Spleen (tissue), 11 donors: ENCODE measurements at regions not wholly inside any gene's neighbourhood (a gene's known extent, or its start where the extent isn't known, plus 50 kb on each side); places are given as distances from the start of the nearest gene placed in this dataset.

Experiments
- DNase-seq: peaks from one replicate; pipeline ENCODE4 v3.0.0-alpha.2; 2020
- H3K27ac ChIP-seq, 8 donors: fragments of 200-600 bp; sonication (generic) in 7 of 8; 1 replicate in 4 of 8; 2 replicates in 4 of 8; pipeline versions ENCODE4 v1.5.0 to v1.8.0; 2016 to 2021; ENCODE audit warnings: inconsistent platforms in 4 of 8, mild to moderate bottlenecking in 4 of 8, moderate library complexity in 1 of 8
- H3K27me3 ChIP-seq, 7 donors: fragments of 200-600 bp; sonication (generic) in 6 of 7; replicated peaks in 1 of 7; 1 replicate in 4 of 7; 2 replicates in 3 of 7; pipeline versions ENCODE4 v1.5.0 to v1.8.0; 2016 to 2021; ENCODE audit warnings: inconsistent platforms in 3 of 7, mild to moderate bottlenecking in 1 of 7
- H3K36me3 ChIP-seq, 6 donors: fragments of 200-600 bp; sonication (generic) in 5 of 6; 1 replicate in 4 of 6; 2 replicates in 2 of 6; pipeline versions ENCODE4 v1.5.0 to v1.8.0; 2016 to 2021; ENCODE audit warnings: inconsistent platforms in 2 of 6
- H3K4me1 ChIP-seq, 6 donors: fragments of 200-600 bp; sonication (generic) in 5 of 6; 1 replicate in 3 of 6; 2 replicates in 3 of 6; pipeline versions ENCODE4 v1.5.0 to v1.8.0; 2016 to 2021; ENCODE audit warnings: inconsistent platforms in 3 of 6
- H3K4me3 ChIP-seq, 8 donors: fragments of 200-600 bp; sonication (generic) in 7 of 8; 1 replicate in 4 of 8; 2 replicates in 4 of 8; pipeline versions ENCODE4 v1.5.0 to v1.8.0; 2016 to 2021; ENCODE audit warnings: inconsistent platforms in 4 of 8, mild to moderate bottlenecking in 4 of 8, moderate library complexity in 2 of 8
- H3K9me3 ChIP-seq, 8 donors: fragments of 200-600 bp; sonication (generic) in 7 of 8; 1 replicate in 4 of 8; 2 replicates in 4 of 8; pipeline versions ENCODE4 v1.5.0 to v1.8.0; 2016 to 2021; ENCODE audit warnings: inconsistent platforms in 4 of 8
- CTCF ChIP-seq, 11 experiments: fragments of 200-600 bp in 7 of 11; fragments of 450-650 bp in 4 of 11; sonication (generic) in 4 of 11; IDR thresholded peaks in 8 of 11; conservative IDR thresholded peaks in 3 of 11; 1 replicate in 7 of 11; 2 replicates in 4 of 11; pipeline versions ENCODE4 v1.4.0 to v1.8.0; 2016 to 2021; ENCODE audit warnings: antibody characterized with exemption in 11 of 11, inconsistent platforms in 4 of 11, mild to moderate bottlenecking in 1 of 11
- POLR2A ChIP-seq, 3 donors: fragments of 450-650 bp; IDR thresholded peaks; one replicate each; pipeline ENCODE4 v1.5.1; 2017; ENCODE audit warnings: antibody characterized with exemption in 3 of 3, mild to moderate bottlenecking in 1 of 3
- POLR2AphosphoS5 ChIP-seq, 3 donors: sonication (generic); formaldehyde crosslinking; IDR thresholded peaks; one replicate each; pipeline ENCODE4 v1.5.1; 2017; ENCODE audit warnings: antibody characterized with exemption in 3 of 3
- WGBS, 5 donors: extraction: QIAGEN DNeasy Blood & Tissue Kit in 3 of 5; methylation state at CpG; one replicate each; pipeline versions ENCODE4 v1.1.5 to v1.1.7; 2013 to 2018; 5-methylcytosine and 5-hydroxymethylcytosine counted together
- intact Hi-C: fragments of 100-400 bp; cut with DNase I; formaldehyde crosslinking; loops from one replicate; pipeline ENCODE4 v1.15.0; 2023; ENCODE audit warnings: low total_unique reads
- donor health status: healthy with polysubstance abuse.
- donor health status: DM: no; HTN: no; CAD: no; lungs with moderate emphysema.
- donor health status: DM: no; HTN: no; CAD: no.
- donor health status: Bipolar disorder and iron deficiency.
- donor health status: healthy.
- donor health status: DM: no; HTN: no; CAD: no.
- donor health status: DM: yes; HTN: yes; CAD: no.

- Histone ChIP-seq H3K4me1 (no peaks in the 10 kb centered on the region), H3K27ac (no peak overlapping the region), H3K4me3 (no peak overlapping the region), H3K9me3 (peaks cover 0 to 5% (median 0%) of the 10 kb centered on the region in 8 donors), H3K27me3 (no peaks in the 10 kb centered on the region), H3K36me3 (no peaks in the 10 kb centered on the region)
- intact Hi-C loops = no loop called here
- 76 to 97% (median 84%) methylated on average over 1 of the region's 1 CpG for WGBS, 5 donors
- TF ChIP-seq CTCF (IDR thresholded peaks at IDR 0.05 in 8 of 11, conservative IDR thresholded peaks at IDR 0.05 in 3 of 11) = no peak
- TF ChIP-seq POLR2AphosphoS5 (IDR thresholded peaks at IDR 0.05) = no peak
- no peak for TF ChIP-seq POLR2A (IDR thresholded peaks at IDR 0.05)
- DNase-seq = no peak
These were observed 60.2 kb upstream of the GLS start for GRCh38 chr2:190820416-190820815.

GRCh38 chr2:190822043-190822442 lies 58.6 kb upstream of the GLS start:
- TF ChIP-seq CTCF (IDR thresholded peaks at IDR 0.05 in 8 of 11, conservative IDR thresholded peaks at IDR 0.05 in 3 of 11) (no peak), POLR2AphosphoS5 (IDR thresholded peaks at IDR 0.05) (no peak), POLR2A (IDR thresholded peaks at IDR 0.05) (no peak)
- intact Hi-C loops = no loop called here

GRCh38 chr2:190827720-190828119 lies 52.9 kb upstream of the GLS start:
- intact Hi-C loops = no loop called here
- Histone ChIP-seq H3K36me3 (no peaks in the 10 kb centered on the region), H3K27me3 (no peaks in the 10 kb centered on the region), H3K4me3 (no peak overlapping the region), H3K4me1 (no peaks in the 10 kb centered on the region), H3K27ac (no peak overlapping the region), H3K9me3 (no peaks in the 10 kb centered on the region)
- WGBS, 5 donors = 80 to 99% (median 94%) methylated on average over 3 of the region's 3 CpGs
- TF ChIP-seq POLR2AphosphoS5 (IDR thresholded peaks at IDR 0.05) (no peak), POLR2A (IDR thresholded peaks at IDR 0.05) (no peak), CTCF (IDR thresholded peaks at IDR 0.05 in 8 of 11, conservative IDR thresholded peaks at IDR 0.05 in 3 of 11) (no peak)
- DNase-seq = no peak

More at GRCh38 chr2:190822043-190822442, 58.6 kb upstream of the GLS start:
- Histone ChIP-seq H3K27me3 (no peaks in the 10 kb centered on the region), H3K4me3 (no peak overlapping the region), H3K4me1 (no peaks in the 10 kb centered on the region), H3K36me3 (no peaks in the 10 kb centered on the region), H3K27ac (no peak overlapping the region), H3K9me3 (peaks cover 0 to 5% (median 0%) of the 10 kb centered on the region in 8 donors)
- DNase-seq = no peak
- WGBS, 5 donors = 81 to 95% (median 90%) methylated on average over 1 of the region's 1 CpG

GRCh38 chr2:190829642-190830041 lies 51.0 kb upstream of the GLS start:
- no peak for DNase-seq
- intact Hi-C loops = no loop called here
- Histone ChIP-seq H3K9me3 (no peaks in the 10 kb centered on the region), H3K27me3 (no peaks in the 10 kb centered on the region), H3K27ac (no peak overlapping the region), H3K36me3 (no peaks in the 10 kb centered on the region), H3K4me1 (no peaks in the 10 kb centered on the region), H3K4me3 (no peak overlapping the region)
- WGBS, 5 donors = 78 to 100% (median 83%) methylated on average over 1 of the region's 1 CpG
- no peak for TF ChIP-seq CTCF (IDR thresholded peaks at IDR 0.05 in 8 of 11, conservative IDR thresholded peaks at IDR 0.05 in 3 of 11)
- no peak for TF ChIP-seq POLR2A (IDR thresholded peaks at IDR 0.05)
- TF ChIP-seq POLR2AphosphoS5 (IDR thresholded peaks at IDR 0.05) = no peak
